ENCODE measurements at regions not wholly inside any gene's neighbourhood (a gene's known extent, or its start where the extent isn't known, plus 50 kb on each side); places are given as distances from the start of the nearest gene placed in this dataset.

- H3K4me3 ChIP-seq (ENCODE audit: insufficient read depth, low read length), result no peak overlapping the region
- H3K79me2 ChIP-seq (ENCODE audit: insufficient read depth, low read length), result no peaks in the 10 kb centered on the region
- H2AFZ ChIP-seq (ENCODE audit: low read length), result peak overlapping the region; percentile 34
- no peaks in the 10 kb centered on the region for H3K36me3 ChIP-seq (ENCODE audit: insufficient read depth, low read length)
- H3K9me3 ChIP-seq (ENCODE audit: low read depth, low read length), result peaks cover 4% of the 10 kb centered on the region
- H4K20me1 ChIP-seq (ENCODE audit: insufficient read depth, low read length), result no peaks in the 10 kb centered on the region
- no peak for TF ChIP-seq CTCF (IDR thresholded peaks at IDR 0.05; ENCODE audit: extremely low read depth, low read depth, low read length)
- H3K4me1 ChIP-seq (ENCODE audit: insufficient read depth, low read length), result peaks cover 44% of the 10 kb centered on the region
- DNase-seq (ENCODE audit: insufficient read length, low spot score, missing footprints), result no peak
- peak overlapping the region; percentile 88 for H3K27ac ChIP-seq (ENCODE audit: low read depth, low read length)
- no peak overlapping the region for H3K4me2 ChIP-seq (ENCODE audit: insufficient read depth, low read length)
- no peaks in the 10 kb centered on the region for H3K27me3 ChIP-seq (ENCODE audit: insufficient read depth, low read length)
Measured at GRCh38 chr12:124231980-124232653, 62.8 kb upstream of the RFLNA start.

GRCh38 chr12:124232654-124232987 is 62.3 kb upstream of the RFLNA start:
- Histone ChIP-seq H4K20me1 (ENCODE audit: insufficient read depth, low read length) (no peaks in the 10 kb centered on the region), H2AFZ (ENCODE audit: low read length) (peak overlapping the region; percentile 34), H3K36me3 (ENCODE audit: insufficient read depth, low read length) (no peaks in the 10 kb centered on the region), H3K9me3 (ENCODE audit: low read depth, low read length) (peaks cover 4% of the 10 kb centered on the region), H3K4me1 (ENCODE audit: insufficient read depth, low read length) (peaks cover 48% of the 10 kb centered on the region), H3K27me3 (ENCODE audit: insufficient read depth, low read length) (no peaks in the 10 kb centered on the region), H3K4me2 (ENCODE audit: insufficient read depth, low read length) (no peak overlapping the region), H3K79me2 (ENCODE audit: insufficient read depth, low read length) (no peaks in the 10 kb centered on the region), H3K27ac (ENCODE audit: low read depth, low read length) (peak overlapping the region; percentile 88), H3K4me3 (ENCODE audit: insufficient read depth, low read length) (no peak overlapping the region)
- TF ChIP-seq CTCF (IDR thresholded peaks at IDR 0.05; ENCODE audit: extremely low read depth, low read depth, low read length), result no peak
- no peak for DNase-seq (ENCODE audit: insufficient read length, low spot score, missing footprints)

- Histone ChIP-seq H2AFZ (ENCODE audit: low read length) (no peak overlapping the region), H3K27ac (ENCODE audit: low read depth, low read length) (peak overlapping the region; percentile 88), H3K79me2 (ENCODE audit: insufficient read depth, low read length) (no peaks in the 10 kb centered on the region), H3K4me1 (ENCODE audit: insufficient read depth, low read length) (peaks cover 48% of the 10 kb centered on the region), H4K20me1 (ENCODE audit: insufficient read depth, low read length) (no peaks in the 10 kb centered on the region), H3K27me3 (ENCODE audit: insufficient read depth, low read length) (no peaks in the 10 kb centered on the region), H3K4me3 (ENCODE audit: insufficient read depth, low read length) (no peak overlapping the region), H3K9me3 (ENCODE audit: low read depth, low read length) (peaks cover 4% of the 10 kb centered on the region), H3K4me2 (ENCODE audit: insufficient read depth, low read length) (peak overlapping the region; percentile 53), H3K36me3 (ENCODE audit: insufficient read depth, low read length) (no peaks in the 10 kb centered on the region)
- peak; percentile 97 for DNase-seq (ENCODE audit: insufficient read length, low spot score, missing footprints)
- no peak for TF ChIP-seq CTCF (IDR thresholded peaks at IDR 0.05; ENCODE audit: extremely low read depth, low read depth, low read length)
Measured at GRCh38 chr12:124233041-124233796, 61.7 kb upstream of the RFLNA start.
